HCT116 (cell line): ENCODE measurements at regions not wholly inside any gene's neighbourhood (a gene's known extent, or its start where the extent isn't known, plus 50 kb on each side); places are given as distances from the start of the nearest gene placed in this dataset.

ENCODE experiments used
- ATAC-seq: fragments of 200-7000 bp; cut with Tn5 transposase; 2 replicates; pipeline ENCODE4 v1.9.1; 2020; ENCODE audit warnings: mild to moderate bottlenecking, moderate library complexity
- BruUV-seq: library from RNA; stranded (reverse); fragments of 400-500 nt; replicated peaks from 2 replicates; lab custom pipeline; 2021; lab: Mats Ljungman, UMichigan
- CTCF ChIA-PET: fragments of 300-600 bp; sonication (Branson Sonifier 250); formaldehyde crosslinking; loops from one replicate; lab custom pipeline; 2021; ENCODE audit warnings: antibody characterized with exemption; lab: Charles Lee
- POLR2A ChIA-PET: fragments of 300-600, 350-600 bp; sonication (Branson Sonifier 250); formaldehyde crosslinking; loops from one replicate; lab custom pipeline; 2021; ENCODE audit warnings: antibody characterized with exemption; lab: Charles Lee
- RAD21 ChIA-PET, 2 experiments: fragments of 300-600 bp; sonication (Branson Sonifier 250); formaldehyde crosslinking; loops; one replicate each; lab custom pipeline; 2023; ENCODE audit warnings: low total read pairs in 2 of 2; ENCODE audit not compliant: uncharacterized antibody in 2 of 2, unreplicated experiment in 2 of 2, low non-redundant PET in 1 of 2; lab: Charles Lee
- DNase-seq: peaks from one replicate; pipeline ENCODE4 v3.0.0-alpha.2; 2010; ENCODE audit warnings: low read depth, low spot score
- H2AFZ ChIP-seq: fragments of 200-600 bp; shearing (Covaris generic), sonication (generic); 2 replicates; pipeline ENCODE4 v1.6.1; 2017; ENCODE audit warnings: low read depth, mixed run types, mixed read lengths, antibody characterized with exemption, low read length; ENCODE audit not compliant: poor library complexity, severe bottlenecking
- H3K27ac ChIP-seq: 2 replicates; pipeline ENCODE4 v1.5.1; 2012; ENCODE audit warnings: low read depth, low read length
- H3K27me3 ChIP-seq: fragments of 200-600 bp; sonication (generic); 2 replicates; pipeline ENCODE4 v1.6.1; 2016; ENCODE audit warnings: mixed run types, low read length, mixed read lengths; ENCODE audit not compliant: insufficient read depth
- H3K36me3 ChIP-seq, 2 experiments: fragments of 200-500 bp in 1 of 2; fragments of 200-600 bp in 1 of 2; sonication (Bioruptor generic) in 1 of 2; sonication (generic) in 1 of 2; 2 replicates each; pipeline versions ENCODE4 v1.5.1 to v1.6.1; 2014 to 2016; ENCODE audit warnings: low read length in 2 of 2, inconsistent platforms in 1 of 2, mixed read lengths in 1 of 2, mixed run types in 1 of 2; ENCODE audit not compliant: insufficient read depth in 2 of 2, control insufficient read depth in 1 of 2
- H3K4me1 ChIP-seq, 2 experiments: fragments of 200-600 bp in 1 of 2; sonication (generic) in 1 of 2; 2 replicates each; pipeline versions ENCODE4 v1.5.1 to v1.6.1; 2012 to 2017; ENCODE audit warnings: low read length in 2 of 2, inconsistent platforms in 1 of 2, mild to moderate bottlenecking in 1 of 2, mixed read lengths in 1 of 2, mixed run types in 1 of 2, moderate library complexity in 1 of 2; ENCODE audit not compliant: insufficient read depth in 2 of 2, control insufficient read depth in 1 of 2
- H3K4me2 ChIP-seq: fragments of 200-600 bp; sonication (generic); 2 replicates; pipeline ENCODE4 v1.6.1; 2017; ENCODE audit warnings: mixed run types, low read length, mixed read lengths
- H3K4me3 ChIP-seq, 2 experiments: fragments of 200-600 bp in 1 of 2; sonication (generic) in 1 of 2; replicated peaks in 1 of 2; 2 replicates each; pipeline ENCODE4 v1.5.1; 2011 to 2016; ENCODE audit warnings: low read length in 2 of 2, control low read depth in 1 of 2, low read depth in 1 of 2, mild to moderate bottlenecking in 1 of 2, mixed read lengths in 1 of 2, mixed run types in 1 of 2
- H3K79me2 ChIP-seq: fragments of 200-600 bp; sonication (generic); 2 replicates; pipeline ENCODE4 v1.6.1; 2017; ENCODE audit warnings: mild to moderate bottlenecking, mixed run types, low read length, moderate library complexity, mixed read lengths; ENCODE audit not compliant: insufficient read depth
- H3K9ac ChIP-seq: fragments of 200-600 bp; sonication (generic); 2 replicates; pipeline ENCODE4 v1.6.1; 2016; ENCODE audit warnings: low read length, mixed read lengths
- H3K9me2 ChIP-seq: fragments of 200-600 bp; sonication (generic), shearing (Covaris generic); 2 replicates; pipeline ENCODE4 v1.6.1; 2017; ENCODE audit warnings: mixed run types, mild to moderate bottlenecking, moderate library complexity; ENCODE audit not compliant: insufficient read depth
- H3K9me3 ChIP-seq, 2 experiments: fragments of 200-500 bp in 1 of 2; fragments of 200-600 bp in 1 of 2; sonication (Bioruptor generic) in 1 of 2; sonication (generic) in 1 of 2; 2 replicates each; pipeline ENCODE4 v1.6.1; 2014 to 2017; ENCODE audit warnings: low read length in 2 of 2, mixed read lengths in 2 of 2, inconsistent platforms in 1 of 2, low read depth in 1 of 2, mild to moderate bottlenecking in 1 of 2, mixed run types in 1 of 2, moderate library complexity in 1 of 2; ENCODE audit not compliant: control insufficient read depth in 1 of 2, insufficient read depth in 1 of 2
- H4K20me1 ChIP-seq: fragments of 200-600 bp; sonication (generic), shearing (Covaris generic); 2 replicates; pipeline ENCODE4 v1.6.1; 2017; ENCODE audit warnings: mixed run types, mild to moderate bottlenecking, moderate library complexity; ENCODE audit not compliant: insufficient read depth
- CBX3 ChIP-seq: IDR thresholded peaks from 2 replicates; pipeline ENCODE4 v1.6.1; 2012; ENCODE audit warnings: low read depth
- CEBPB ChIP-seq: IDR thresholded peaks from 2 replicates; pipeline ENCODE4 v1.6.1; 2012; ENCODE audit warnings: low read depth
- EZH2 ChIP-seq: fragments of 200-600 bp; sonication (generic); IDR thresholded peaks from 2 replicates; pipeline ENCODE4 v1.6.1; 2017; ENCODE audit warnings: antibody characterized with exemption, mixed run types
- EZH2phosphoT487 ChIP-seq: fragments of 200-600 bp; IDR thresholded peaks from 2 replicates; pipeline ENCODE4 v1.6.1; 2018; ENCODE audit warnings: antibody characterized with exemption, borderline replicate concordance
- POLR2A ChIP-seq: IDR thresholded peaks from 2 replicates; pipeline ENCODE4 v1.7.0; 2011; ENCODE audit warnings: borderline replicate concordance; ENCODE audit not compliant: insufficient read depth, insufficient read length; ENCODE audit errors: extremely low read depth
- RAD21 ChIP-seq: IDR thresholded peaks from 2 replicates; pipeline ENCODE4 v1.6.1; 2012; ENCODE audit warnings: low read depth, mild to moderate bottlenecking
- SIN3A ChIP-seq: IDR thresholded peaks from 2 replicates; pipeline ENCODE4 v1.6.1; 2012; ENCODE audit warnings: low read depth
- SRF ChIP-seq: IDR thresholded peaks from 2 replicates; pipeline ENCODE4 v1.6.1; 2012; ENCODE audit warnings: low read depth
- intact Hi-C: fragments of 100-400 bp; cut with micrococcal nuclease; formaldehyde crosslinking; loops from 2 replicates; pipeline ENCODE4 v1.10.0; 2022
- TF ChIP-seq, protein P1 (sequence below), 3 experiments: fragments of 200-600 bp in 1 of 3; sonication (generic) in 1 of 3; IDR thresholded peaks in 2 of 3; conservative IDR thresholded peaks in 1 of 3; 2 replicates each; pipeline ENCODE4 v1.5.1; 2012 to 2017; ENCODE audit warnings: low read depth in 2 of 3, low read length in 2 of 3, antibody characterized with exemption in 1 of 3, borderline replicate concordance in 1 of 3, control low read depth in 1 of 3, mild to moderate bottlenecking in 1 of 3, mixed read lengths in 1 of 3, mixed run types in 1 of 3, moderate library complexity in 1 of 3; ENCODE audit not compliant: insufficient read depth in 1 of 3
- TF ChIP-seq, protein P2 (sequence below): IDR thresholded peaks from 2 replicates; pipeline ENCODE4 v1.6.1; 2012
- TF ChIP-seq, protein P3 (sequence below): IDR thresholded peaks from 2 replicates; pipeline ENCODE4 v1.6.1; 2012; ENCODE audit warnings: low read depth

GRCh38 chr10:106338486-106338885 is 826.0 kb downstream of the SORCS1 start:
- TF ChIP-seq, protein P1, sequence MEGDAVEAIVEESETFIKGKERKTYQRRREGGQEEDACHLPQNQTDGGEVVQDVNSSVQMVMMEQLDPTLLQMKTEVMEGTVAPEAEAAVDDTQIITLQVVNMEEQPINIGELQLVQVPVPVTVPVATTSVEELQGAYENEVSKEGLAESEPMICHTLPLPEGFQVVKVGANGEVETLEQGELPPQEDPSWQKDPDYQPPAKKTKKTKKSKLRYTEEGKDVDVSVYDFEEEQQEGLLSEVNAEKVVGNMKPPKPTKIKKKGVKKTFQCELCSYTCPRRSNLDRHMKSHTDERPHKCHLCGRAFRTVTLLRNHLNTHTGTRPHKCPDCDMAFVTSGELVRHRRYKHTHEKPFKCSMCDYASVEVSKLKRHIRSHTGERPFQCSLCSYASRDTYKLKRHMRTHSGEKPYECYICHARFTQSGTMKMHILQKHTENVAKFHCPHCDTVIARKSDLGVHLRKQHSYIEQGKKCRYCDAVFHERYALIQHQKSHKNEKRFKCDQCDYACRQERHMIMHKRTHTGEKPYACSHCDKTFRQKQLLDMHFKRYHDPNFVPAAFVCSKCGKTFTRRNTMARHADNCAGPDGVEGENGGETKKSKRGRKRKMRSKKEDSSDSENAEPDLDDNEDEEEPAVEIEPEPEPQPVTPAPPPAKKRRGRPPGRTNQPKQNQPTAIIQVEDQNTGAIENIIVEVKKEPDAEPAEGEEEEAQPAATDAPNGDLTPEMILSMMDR (IDR thresholded peaks at IDR 0.05 in 2 of 3, conservative IDR thresholded peaks at IDR 0.05 in 1 of 3; ENCODE audit: borderline replicate concordance in 1 of 3, insufficient read depth in 1 of 3, low read depth in 2 of 3, low read length in 2 of 3): no peak
- TF ChIP-seq SIN3A: no peak
- TF ChIP-seq SRF: no peak
- TF ChIP-seq EZH2: no peak
- TF ChIP-seq CEBPB: no peak
- TF ChIP-seq RAD21: no peak
- TF ChIP-seq EZH2phosphoT487: no peak
- no peak for TF ChIP-seq CBX3
- no peak for TF ChIP-seq POLR2A
- TF ChIP-seq, protein P2, sequence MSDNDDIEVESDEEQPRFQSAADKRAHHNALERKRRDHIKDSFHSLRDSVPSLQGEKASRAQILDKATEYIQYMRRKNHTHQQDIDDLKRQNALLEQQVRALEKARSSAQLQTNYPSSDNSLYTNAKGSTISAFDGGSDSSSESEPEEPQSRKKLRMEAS: no peak
- TF ChIP-seq, protein P3, sequence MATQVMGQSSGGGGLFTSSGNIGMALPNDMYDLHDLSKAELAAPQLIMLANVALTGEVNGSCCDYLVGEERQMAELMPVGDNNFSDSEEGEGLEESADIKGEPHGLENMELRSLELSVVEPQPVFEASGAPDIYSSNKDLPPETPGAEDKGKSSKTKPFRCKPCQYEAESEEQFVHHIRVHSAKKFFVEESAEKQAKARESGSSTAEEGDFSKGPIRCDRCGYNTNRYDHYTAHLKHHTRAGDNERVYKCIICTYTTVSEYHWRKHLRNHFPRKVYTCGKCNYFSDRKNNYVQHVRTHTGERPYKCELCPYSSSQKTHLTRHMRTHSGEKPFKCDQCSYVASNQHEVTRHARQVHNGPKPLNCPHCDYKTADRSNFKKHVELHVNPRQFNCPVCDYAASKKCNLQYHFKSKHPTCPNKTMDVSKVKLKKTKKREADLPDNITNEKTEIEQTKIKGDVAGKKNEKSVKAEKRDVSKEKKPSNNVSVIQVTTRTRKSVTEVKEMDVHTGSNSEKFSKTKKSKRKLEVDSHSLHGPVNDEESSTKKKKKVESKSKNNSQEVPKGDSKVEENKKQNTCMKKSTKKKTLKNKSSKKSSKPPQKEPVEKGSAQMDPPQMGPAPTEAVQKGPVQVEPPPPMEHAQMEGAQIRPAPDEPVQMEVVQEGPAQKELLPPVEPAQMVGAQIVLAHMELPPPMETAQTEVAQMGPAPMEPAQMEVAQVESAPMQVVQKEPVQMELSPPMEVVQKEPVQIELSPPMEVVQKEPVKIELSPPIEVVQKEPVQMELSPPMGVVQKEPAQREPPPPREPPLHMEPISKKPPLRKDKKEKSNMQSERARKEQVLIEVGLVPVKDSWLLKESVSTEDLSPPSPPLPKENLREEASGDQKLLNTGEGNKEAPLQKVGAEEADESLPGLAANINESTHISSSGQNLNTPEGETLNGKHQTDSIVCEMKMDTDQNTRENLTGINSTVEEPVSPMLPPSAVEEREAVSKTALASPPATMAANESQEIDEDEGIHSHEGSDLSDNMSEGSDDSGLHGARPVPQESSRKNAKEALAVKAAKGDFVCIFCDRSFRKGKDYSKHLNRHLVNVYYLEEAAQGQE: no peak
- DNase-seq (no peak), ATAC-seq (no peak)
- no TSS peak for BruUV-seq
- intact Hi-C loops: no loop called here
- Histone ChIP-seq H3K4me3 (no peak overlapping the region), H3K9me2 (no peaks in the 10 kb centered on the region), H3K9me3 (peaks cover 27 to 42% of the 10 kb centered on the region in 2 experiments; a peak in 2 of 4 replicates), H2AFZ (no peak overlapping the region), H4K20me1 (no peaks in the 10 kb centered on the region), H3K36me3 (no peaks in the 10 kb centered on the region), H3K4me2 (no peak overlapping the region), H3K9ac (no peak overlapping the region), H3K27ac (no peak overlapping the region), H3K27me3 (no peaks in the 10 kb centered on the region), H3K79me2 (no peaks in the 10 kb centered on the region), H3K4me1 (no peaks in the 10 kb centered on the region)
- CTCF ChIA-PET: no interaction called here
- RAD21 ChIA-PET: no interaction called here
- POLR2A ChIA-PET: no interaction called here
